ENCODE measurements at regions not wholly inside any gene's neighbourhood (a gene's known extent, or its start where the extent isn't known, plus 50 kb on each side); places are given as distances from the start of the nearest gene placed in this dataset.
"Not testable (repeated sequence)": the region's sequence is repeated elsewhere in the genome, so short reads cannot be mapped to it uniquely, and the experiment has no call there.

DNA sequence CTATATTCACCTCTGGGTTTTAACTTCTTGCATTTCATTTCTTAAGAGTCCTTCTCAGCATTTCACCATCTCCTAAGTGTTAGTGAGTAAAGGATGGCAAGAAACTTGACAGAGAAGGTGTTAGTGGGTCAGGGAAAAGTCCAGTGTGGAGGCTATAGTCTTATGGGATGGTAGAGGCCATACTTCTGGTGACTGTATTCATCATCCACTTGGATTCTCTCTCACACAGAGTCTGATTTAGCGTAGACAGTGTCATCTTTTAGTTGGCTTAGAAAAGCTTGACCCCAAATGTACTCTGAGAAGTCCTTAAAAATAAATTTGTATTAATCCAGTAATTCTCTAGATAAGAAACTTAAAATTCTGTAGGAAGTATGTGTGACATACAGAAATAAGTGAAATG lies 232.4 kb upstream of the FBXO33 start:
- Mint-ChIP-seq H3K4me3 (no peak overlapping the region), H3K4me1 (peaks cover 4% of the 10 kb centered on the region)
- no peak for ATAC-seq

DNA sequence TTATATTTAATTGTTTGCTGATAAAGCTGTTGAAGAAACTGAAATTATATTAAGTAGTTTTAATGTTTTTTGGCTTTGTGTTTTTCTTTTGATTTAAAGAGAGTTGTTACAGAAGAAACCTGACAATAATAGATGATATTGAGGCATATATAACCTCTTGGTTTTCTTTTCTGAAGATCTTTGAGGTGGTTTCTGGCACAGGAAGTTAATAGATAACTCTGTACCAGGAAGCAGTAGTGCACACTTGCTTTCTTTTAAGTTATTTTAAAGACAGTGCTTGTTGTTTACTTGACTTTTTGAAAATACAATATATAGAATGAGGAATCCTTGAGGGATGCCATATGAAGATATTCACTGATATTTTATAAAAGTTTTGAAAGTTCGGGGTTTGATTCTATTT lies 209.0 kb upstream of the FBXO33 start:
- no peak for DNase-seq
- H3K36me3 Mint-ChIP-seq (ENCODE audit: low read depth): peaks cover 2% of the 10 kb centered on the region
- ATAC-seq: peak; percentile 79
- no peaks in the 10 kb centered on the region for H3K4me1 Mint-ChIP-seq
- no peaks in the 10 kb centered on the region for H3K9me3 ChIP-seq (ENCODE audit: control insufficient read depth, low read length, poor library complexity, severe bottlenecking)
- no peaks in the 10 kb centered on the region for H3K27me3 Mint-ChIP-seq
- peak overlapping the region; percentile 8 for H3K4me3 Mint-ChIP-seq
- no peak overlapping the region for H3K27ac Mint-ChIP-seq

More for the DNA sequence above, 232.4 kb upstream of the FBXO33 start:
- Mint-ChIP-seq H3K27ac (no peak overlapping the region), H3K27me3 (no peaks in the 10 kb centered on the region), H3K36me3 (ENCODE audit: low read depth) (no peaks in the 10 kb centered on the region)
- no peaks in the 10 kb centered on the region for H3K9me3 ChIP-seq (ENCODE audit: control insufficient read depth, low read length, poor library complexity, severe bottlenecking)
- DNase-seq: no peak

DNA sequence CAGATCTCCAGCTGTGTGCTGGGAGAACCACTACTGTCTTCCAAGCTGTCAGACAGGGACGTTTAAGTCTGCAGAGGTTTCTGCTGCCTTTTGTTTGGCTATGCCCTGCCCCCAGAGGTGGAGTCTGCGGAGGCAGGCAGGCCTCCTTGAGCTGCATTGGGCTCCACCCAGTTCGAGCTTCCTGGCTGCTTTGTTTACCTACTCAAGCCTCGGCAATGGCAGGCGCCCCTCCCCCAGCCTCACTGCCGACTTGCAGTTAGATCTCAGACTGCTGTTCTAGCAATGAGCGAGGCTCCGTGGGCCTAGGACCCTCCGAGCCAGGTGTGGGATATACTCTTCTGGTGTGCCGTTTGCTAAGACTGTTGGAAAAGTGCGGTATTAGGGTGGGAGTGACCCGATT lies 206.8 kb upstream of the FBXO33 start:
- not testable (repeated sequence) for H3K9me3 ChIP-seq (ENCODE audit: control insufficient read depth, low read length, poor library complexity, severe bottlenecking); H3K27ac Mint-ChIP-seq; H3K36me3 Mint-ChIP-seq (ENCODE audit: low read depth); H3K4me3 Mint-ChIP-seq; H3K4me1 Mint-ChIP-seq; ATAC-seq; H3K27me3 Mint-ChIP-seq; DNase-seq

- Mint-ChIP-seq H3K27me3 (no peaks in the 10 kb centered on the region), H3K4me1 (peaks cover 2% of the 10 kb centered on the region), H3K4me3 (no peak overlapping the region), H3K36me3 (ENCODE audit: low read depth) (no peaks in the 10 kb centered on the region), H3K27ac (no peak overlapping the region)
- DNase-seq: no peak
- peak; percentile 72 for ATAC-seq
- H3K9me3 ChIP-seq (ENCODE audit: control insufficient read depth, low read length, poor library complexity, severe bottlenecking): no peaks in the 10 kb centered on the region
These were observed 195.9 kb upstream of the FBXO33 start for GRCh38 chr14:39628087-39628486.

- Mint-ChIP-seq H3K36me3 (ENCODE audit: low read depth) (no peaks in the 10 kb centered on the region), H3K4me1 (peaks cover 2% of the 10 kb centered on the region), H3K27ac (no peak overlapping the region), H3K27me3 (no peaks in the 10 kb centered on the region), H3K4me3 (no peak overlapping the region)
- no peak for ATAC-seq
- no peaks in the 10 kb centered on the region for H3K9me3 ChIP-seq (ENCODE audit: control insufficient read depth, low read length, poor library complexity, severe bottlenecking)
- no peak for DNase-seq
These were observed 194.7 kb upstream of the FBXO33 start for GRCh38 chr14:39626589-39627576.

DNA sequence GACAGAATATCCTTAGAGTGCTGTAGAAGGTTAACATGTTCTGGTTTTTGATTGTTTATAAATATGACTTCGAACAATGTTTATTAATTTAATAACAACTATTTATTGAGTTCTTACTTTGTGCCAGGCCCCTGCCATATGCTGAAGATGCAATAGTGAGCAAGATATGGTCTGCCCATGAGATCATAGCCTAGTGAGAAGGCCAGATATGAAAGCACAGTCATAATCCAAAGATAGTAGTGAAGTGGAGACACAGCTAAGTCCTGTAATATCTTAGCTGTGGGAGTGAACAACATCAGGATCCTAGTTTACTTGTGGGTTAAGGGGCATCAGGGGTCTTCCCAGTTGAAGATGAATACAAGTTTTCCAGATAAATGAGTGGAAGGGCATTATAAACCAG lies 189.4 kb upstream of the FBXO33 start:
- no peak overlapping the region for H3K27ac Mint-ChIP-seq
- H3K36me3 Mint-ChIP-seq (ENCODE audit: low read depth): no peaks in the 10 kb centered on the region

DNA sequence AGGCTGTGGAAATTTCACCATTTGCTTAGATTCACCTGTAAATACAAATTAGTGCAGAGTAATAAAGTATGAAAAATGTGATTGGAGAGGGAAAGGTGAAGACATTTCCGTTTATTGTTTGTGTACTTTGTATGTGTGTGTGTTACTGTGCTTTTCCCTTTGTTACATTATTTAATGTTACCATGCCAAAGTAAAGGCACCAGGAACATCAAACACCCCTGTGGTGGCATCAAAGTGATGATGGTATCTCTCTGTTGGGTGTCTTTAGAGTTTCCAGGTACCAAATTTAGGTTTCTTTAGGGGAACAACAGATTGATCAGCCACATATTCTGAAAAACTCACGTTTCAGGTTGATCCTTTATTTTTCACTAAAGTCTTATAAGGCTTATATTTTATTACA lies 189.0 kb upstream of the FBXO33 start:
- H3K9me3 ChIP-seq (ENCODE audit: control insufficient read depth, low read length, poor library complexity, severe bottlenecking): no peaks in the 10 kb centered on the region
- ATAC-seq (peak; percentile 39), DNase-seq (no peak)
- no peaks in the 10 kb centered on the region for H3K27me3 Mint-ChIP-seq
- no peaks in the 10 kb centered on the region for H3K4me1 Mint-ChIP-seq
- no peak overlapping the region for H3K27ac Mint-ChIP-seq
- no peaks in the 10 kb centered on the region for H3K36me3 Mint-ChIP-seq (ENCODE audit: low read depth)
- no peak overlapping the region for H3K4me3 Mint-ChIP-seq

More for the DNA sequence above, 189.4 kb upstream of the FBXO33 start:
- no peak for ATAC-seq
- no peak for DNase-seq
- Mint-ChIP-seq H3K4me3 (no peak overlapping the region), H3K27me3 (no peaks in the 10 kb centered on the region), H3K4me1 (no peaks in the 10 kb centered on the region)
- no peaks in the 10 kb centered on the region for H3K9me3 ChIP-seq (ENCODE audit: control insufficient read depth, low read length, poor library complexity, severe bottlenecking)

DNA sequence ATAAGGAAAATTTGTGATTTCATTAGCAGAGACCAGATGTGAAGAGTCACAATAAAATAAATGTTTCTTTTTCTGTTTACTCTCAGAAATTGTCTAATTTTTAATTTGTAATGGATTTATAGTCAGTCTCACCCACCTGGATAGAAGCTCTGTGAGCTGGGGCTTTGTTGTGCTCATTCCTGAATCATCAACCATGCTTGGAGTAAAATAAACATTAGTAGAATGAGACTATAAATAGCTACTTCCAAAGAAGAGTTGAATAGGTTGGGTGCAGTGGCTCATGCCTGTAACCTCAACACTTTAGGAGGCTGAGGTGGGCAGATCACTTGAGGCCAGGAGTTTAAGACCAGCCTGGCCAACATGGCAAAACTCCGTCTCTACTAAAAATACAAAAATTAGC lies 185.3 kb upstream of the FBXO33 start:
- H3K36me3 Mint-ChIP-seq (ENCODE audit: low read depth): no peaks in the 10 kb centered on the region

DNA sequence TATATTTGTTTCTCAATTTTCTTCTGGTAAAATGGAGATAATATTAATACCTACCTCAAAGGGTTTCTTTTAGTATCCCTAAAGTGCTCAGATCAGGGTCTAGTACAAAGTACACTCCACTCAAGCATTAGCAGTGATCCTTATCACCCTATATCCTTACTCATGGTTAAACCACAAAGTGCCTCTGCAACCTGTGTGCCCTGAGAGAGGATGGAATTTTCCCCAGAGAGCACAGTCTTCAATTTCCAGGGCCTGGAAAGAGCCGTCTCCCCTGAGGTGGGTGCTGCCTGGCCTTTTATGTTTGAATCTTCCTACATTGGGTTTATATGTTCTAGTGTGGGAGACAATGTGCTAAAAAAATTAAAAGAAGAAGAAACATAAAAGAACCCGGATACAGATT lies 183.1 kb upstream of the FBXO33 start:
- Mint-ChIP-seq H3K27me3 (no peaks in the 10 kb centered on the region), H3K4me3 (no peak overlapping the region), H3K4me1 (no peaks in the 10 kb centered on the region), H3K27ac (no peak overlapping the region), H3K36me3 (ENCODE audit: low read depth) (no peaks in the 10 kb centered on the region)
- DNase-seq (no peak), ATAC-seq (no peak)
- no peaks in the 10 kb centered on the region for H3K9me3 ChIP-seq (ENCODE audit: control insufficient read depth, low read length, poor library complexity, severe bottlenecking)

More for the DNA sequence above, 185.3 kb upstream of the FBXO33 start:
- ATAC-seq (no peak), DNase-seq (no peak)
- Mint-ChIP-seq H3K27ac (no peak overlapping the region), H3K4me3 (no peak overlapping the region), H3K27me3 (no peaks in the 10 kb centered on the region), H3K4me1 (no peaks in the 10 kb centered on the region)
- no peaks in the 10 kb centered on the region for H3K9me3 ChIP-seq (ENCODE audit: control insufficient read depth, low read length, poor library complexity, severe bottlenecking)

- no peak overlapping the region for H3K27ac Mint-ChIP-seq
- ATAC-seq (no peak), DNase-seq (no peak)
- no peaks in the 10 kb centered on the region for H3K4me1 Mint-ChIP-seq
- no peak overlapping the region for H3K4me3 Mint-ChIP-seq
- H3K9me3 ChIP-seq (ENCODE audit: control insufficient read depth, low read length, poor library complexity, severe bottlenecking): peaks cover under 1% of the 10 kb centered on the region
- H3K36me3 Mint-ChIP-seq (ENCODE audit: low read depth): no peaks in the 10 kb centered on the region
- no peaks in the 10 kb centered on the region for H3K27me3 Mint-ChIP-seq
These were observed 182.2 kb upstream of the FBXO33 start for GRCh38 chr14:39614297-39614923.

DNA sequence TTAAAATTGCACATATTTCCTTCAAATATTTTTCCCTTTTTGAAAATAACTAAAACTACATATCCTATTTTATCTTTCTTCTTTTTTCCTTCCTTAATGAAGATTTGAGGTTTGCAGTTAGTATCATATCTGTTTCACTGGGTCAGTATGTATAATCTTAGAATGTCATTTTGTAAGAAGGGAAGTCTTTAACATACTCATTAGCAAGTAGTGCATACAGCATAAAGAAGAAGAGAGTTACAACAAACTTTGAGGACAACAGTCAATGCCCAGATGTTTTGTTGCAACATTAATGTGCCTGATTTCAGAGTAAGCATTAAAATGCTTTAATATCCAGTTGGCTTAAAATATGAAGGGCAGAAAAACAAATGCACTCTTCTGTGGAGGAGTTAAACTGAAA lies 176.9 kb upstream of the FBXO33 start:
- Mint-ChIP-seq H3K4me1 (peaks cover 4% of the 10 kb centered on the region), H3K36me3 (ENCODE audit: low read depth) (no peaks in the 10 kb centered on the region), H3K4me3 (no peak overlapping the region), H3K27ac (no peak overlapping the region), H3K27me3 (no peaks in the 10 kb centered on the region)
- ATAC-seq (no peak), DNase-seq (no peak)
- H3K9me3 ChIP-seq (ENCODE audit: control insufficient read depth, low read length, poor library complexity, severe bottlenecking): peaks cover 3% of the 10 kb centered on the region

- DNase-seq (no peak), ATAC-seq (no peak)
- no peak overlapping the region for H3K27ac Mint-ChIP-seq
- H3K27me3 Mint-ChIP-seq: no peaks in the 10 kb centered on the region
- peaks cover 3% of the 10 kb centered on the region for H3K9me3 ChIP-seq (ENCODE audit: control insufficient read depth, low read length, poor library complexity, severe bottlenecking)
- peaks cover 5% of the 10 kb centered on the region for H3K4me1 Mint-ChIP-seq
- no peaks in the 10 kb centered on the region for H3K36me3 Mint-ChIP-seq (ENCODE audit: low read depth)
- H3K4me3 Mint-ChIP-seq: no peak overlapping the region
These were observed 175.7 kb upstream of the FBXO33 start for GRCh38 chr14:39607978-39608377.

- peaks cover 6% of the 10 kb centered on the region for H3K4me1 Mint-ChIP-seq
- H3K27ac Mint-ChIP-seq: no peak overlapping the region
- H3K4me3 Mint-ChIP-seq: peak overlapping the region; percentile 4
- H3K36me3 Mint-ChIP-seq (ENCODE audit: low read depth): peaks cover 2% of the 10 kb centered on the region
- H3K27me3 Mint-ChIP-seq: no peaks in the 10 kb centered on the region
- H3K9me3 ChIP-seq (ENCODE audit: control insufficient read depth, low read length, poor library complexity, severe bottlenecking): no peaks in the 10 kb centered on the region
- ATAC-seq: no peak
- DNase-seq: no peak
These were observed 171.7 kb upstream of the FBXO33 start for GRCh38 chr14:39603942-39604341.
